ENCODE measurements at regions not wholly inside any gene's neighbourhood (a gene's known extent, or its start where the extent isn't known, plus 50 kb on each side); places are given as distances from the start of the nearest gene placed in this dataset.

DNA sequence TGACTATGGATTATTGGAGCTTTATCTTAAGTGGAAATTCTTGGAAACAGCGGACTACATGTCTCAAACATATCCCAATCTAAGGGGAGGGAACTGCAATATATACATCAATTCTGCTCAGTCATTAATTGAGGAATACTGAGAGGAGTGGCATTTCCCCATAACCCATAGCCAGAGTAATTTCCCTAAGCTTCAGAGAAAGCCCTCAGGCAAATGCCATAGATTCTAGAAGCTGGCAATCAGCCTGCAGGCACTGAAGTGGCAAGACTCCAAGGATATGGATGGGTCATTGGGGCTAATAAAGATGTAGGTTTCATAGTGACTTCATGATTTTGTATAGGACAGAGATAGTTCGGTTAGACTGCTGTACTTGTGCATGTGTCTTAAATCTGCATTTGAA, 1960.5 kb upstream of the PIK3C3 start:
- Histone ChIP-seq H3K9ac (ENCODE audit: low read depth in 1 of 2, low read length in 2 of 2) (no peak overlapping the region), H3K36me3 (ENCODE audit: control insufficient read depth in 2 of 2, insufficient read depth in 2 of 2, low read length in 2 of 2) (no peaks in the 10 kb centered on the region), H3K9me3 (ENCODE audit: control insufficient read depth in 2 of 2, low read length in 2 of 2) (no peaks in the 10 kb centered on the region), H3K27ac (ENCODE audit: low read depth in 2 of 2, low read length in 2 of 2) (no peak overlapping the region), H3K27me3 (ENCODE audit: control insufficient read depth in 2 of 2, insufficient read depth in 2 of 2, low read length in 2 of 2) (no peaks in the 10 kb centered on the region), H3K4me1 (ENCODE audit: control insufficient read depth in 2 of 2, insufficient read depth in 2 of 2, low read length in 2 of 2) (no peaks in the 10 kb centered on the region), H3K4me3 (ENCODE audit: low read length in 2 of 2) (no peak overlapping the region)

DNA sequence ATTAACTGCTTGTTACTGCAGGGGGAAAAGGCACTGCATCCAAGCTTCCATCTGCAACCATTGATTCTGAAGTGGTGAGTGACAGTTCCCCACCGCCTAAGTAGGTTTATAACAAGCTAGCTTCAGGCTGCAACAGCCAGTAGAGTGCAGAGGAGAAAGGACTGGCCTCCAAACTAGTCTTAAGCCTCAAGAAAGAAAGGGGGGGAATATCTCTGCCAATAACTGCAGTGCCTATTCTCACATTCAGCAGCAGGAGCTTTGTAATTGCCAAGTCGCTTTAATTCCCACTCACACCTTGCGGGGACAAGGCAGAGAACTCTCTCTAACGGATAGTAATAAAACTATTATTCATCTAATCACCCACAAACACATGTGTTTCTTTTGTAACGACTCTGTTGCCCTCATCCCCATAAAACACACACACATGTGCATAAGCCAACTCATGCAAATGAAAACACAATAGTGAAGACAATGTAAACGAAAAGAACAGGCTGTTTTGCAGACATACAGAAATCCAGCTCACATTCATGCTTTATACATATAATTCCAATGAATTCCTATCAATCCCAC, 1963.3 kb upstream of the PIK3C3 start:
- H3K9ac ChIP-seq (ENCODE audit: low read depth in 1 of 2, low read length in 2 of 2), result no peak overlapping the region
- H3K4me3 ChIP-seq (ENCODE audit: low read length in 2 of 2), result no peak overlapping the region
- no peaks in the 10 kb centered on the region for H3K9me3 ChIP-seq (ENCODE audit: control insufficient read depth in 2 of 2, low read length in 2 of 2)
- H3K27me3 ChIP-seq (ENCODE audit: control insufficient read depth in 2 of 2, insufficient read depth in 2 of 2, low read length in 2 of 2), result no peaks in the 10 kb centered on the region
- H3K27ac ChIP-seq (ENCODE audit: low read depth in 2 of 2, low read length in 2 of 2), result no peak overlapping the region
- H3K4me1 ChIP-seq (ENCODE audit: control insufficient read depth in 2 of 2, insufficient read depth in 2 of 2, low read length in 2 of 2), result no peaks in the 10 kb centered on the region
- no peaks in the 10 kb centered on the region for H3K36me3 ChIP-seq (ENCODE audit: control insufficient read depth in 2 of 2, insufficient read depth in 2 of 2, low read length in 2 of 2)

DNA sequence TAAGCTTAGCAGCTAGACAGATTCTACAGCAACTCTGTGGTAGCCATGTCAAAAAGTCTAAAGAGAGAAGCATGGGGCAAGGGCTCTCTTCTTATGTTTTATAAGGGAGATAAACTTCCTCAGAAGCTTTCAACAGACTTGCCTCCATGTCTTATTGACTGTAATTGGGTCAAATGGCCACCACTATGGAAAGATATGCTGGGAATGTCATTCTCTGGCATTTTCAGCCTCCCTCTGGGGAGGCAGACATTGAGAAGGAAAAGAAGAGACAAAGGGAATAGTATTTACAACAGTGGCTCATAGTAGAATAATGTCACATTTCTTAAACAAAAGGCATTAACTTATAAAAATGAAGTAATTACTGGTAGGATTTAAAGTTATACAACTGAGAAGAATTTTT, 1964.5 kb upstream of the PIK3C3 start:
- H3K36me3 ChIP-seq (ENCODE audit: control insufficient read depth in 2 of 2, insufficient read depth in 2 of 2, low read length in 2 of 2), result no peaks in the 10 kb centered on the region
- H3K9ac ChIP-seq (ENCODE audit: low read depth in 1 of 2, low read length in 2 of 2), result no peak overlapping the region

DNA sequence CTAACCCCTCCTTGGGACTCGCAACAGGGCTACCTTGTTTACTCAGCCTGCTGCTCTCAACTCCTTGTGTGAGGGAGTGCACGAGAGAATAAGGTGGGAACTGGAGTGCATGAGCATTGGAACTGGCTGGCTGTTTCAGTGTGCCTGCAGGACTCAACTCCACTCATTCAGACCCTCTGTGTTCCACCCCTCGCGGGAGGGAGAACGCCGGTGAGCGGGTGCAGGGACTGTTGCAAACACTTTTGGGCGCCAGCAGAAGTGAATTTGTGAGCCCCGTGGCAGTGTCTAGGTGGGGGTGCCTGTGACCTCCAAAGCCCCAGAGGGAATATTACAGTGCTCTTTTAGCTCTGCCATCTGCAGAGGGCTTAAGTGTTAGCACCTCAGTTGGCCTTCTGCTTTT, 1978.3 kb upstream of the PIK3C3 start:
- Histone ChIP-seq H3K4me1 (ENCODE audit: control insufficient read depth in 2 of 2, insufficient read depth in 2 of 2, low read length in 2 of 2) (no peaks in the 10 kb centered on the region), H3K36me3 (ENCODE audit: control insufficient read depth in 2 of 2, insufficient read depth in 2 of 2, low read length in 2 of 2) (no peaks in the 10 kb centered on the region), H3K9ac (ENCODE audit: low read depth in 1 of 2, low read length in 2 of 2) (no peak overlapping the region), H3K9me3 (ENCODE audit: control insufficient read depth in 2 of 2, low read length in 2 of 2) (no peaks in the 10 kb centered on the region), H3K4me3 (ENCODE audit: low read length in 2 of 2) (no peak overlapping the region), H3K27ac (ENCODE audit: low read depth in 2 of 2, low read length in 2 of 2) (no peak overlapping the region), H3K27me3 (ENCODE audit: control insufficient read depth in 2 of 2, insufficient read depth in 2 of 2, low read length in 2 of 2) (no peaks in the 10 kb centered on the region)

More for the DNA sequence above, 1964.5 kb upstream of the PIK3C3 start:
- Histone ChIP-seq H3K27me3 (ENCODE audit: control insufficient read depth in 2 of 2, insufficient read depth in 2 of 2, low read length in 2 of 2) (no peaks in the 10 kb centered on the region), H3K9me3 (ENCODE audit: control insufficient read depth in 2 of 2, low read length in 2 of 2) (no peaks in the 10 kb centered on the region), H3K4me1 (ENCODE audit: control insufficient read depth in 2 of 2, insufficient read depth in 2 of 2, low read length in 2 of 2) (no peaks in the 10 kb centered on the region), H3K27ac (ENCODE audit: low read depth in 2 of 2, low read length in 2 of 2) (no peak overlapping the region), H3K4me3 (ENCODE audit: low read length in 2 of 2) (no peak overlapping the region)

DNA sequence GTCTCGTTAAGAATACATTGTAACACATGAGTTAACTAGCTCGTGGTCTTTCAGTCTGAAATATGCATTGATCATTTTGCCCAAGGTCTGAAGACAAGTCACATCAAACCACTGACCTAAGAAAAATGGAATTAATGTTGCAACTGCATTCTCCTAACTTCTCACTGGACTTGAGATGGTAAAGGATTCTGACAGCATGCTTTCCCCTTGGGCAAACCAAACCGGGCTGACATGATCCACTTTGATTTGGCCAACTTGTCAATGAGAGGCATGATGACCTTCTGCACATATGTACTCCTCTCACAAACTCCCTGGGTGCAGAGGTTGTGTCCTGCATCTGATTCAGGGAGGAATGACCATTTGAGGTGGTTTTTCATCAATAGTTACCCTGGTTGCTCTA, 1982.5 kb upstream of the PIK3C3 start:
- Histone ChIP-seq H3K9me3 (ENCODE audit: control insufficient read depth in 2 of 2, low read length in 2 of 2) (no peaks in the 10 kb centered on the region), H3K27ac (ENCODE audit: low read depth in 2 of 2, low read length in 2 of 2) (no peak overlapping the region), H3K4me1 (ENCODE audit: control insufficient read depth in 2 of 2, insufficient read depth in 2 of 2, low read length in 2 of 2) (no peaks in the 10 kb centered on the region), H3K9ac (ENCODE audit: low read depth in 1 of 2, low read length in 2 of 2) (no peak overlapping the region), H3K4me3 (ENCODE audit: low read length in 2 of 2) (no peak overlapping the region), H3K36me3 (ENCODE audit: control insufficient read depth in 2 of 2, insufficient read depth in 2 of 2, low read length in 2 of 2) (no peaks in the 10 kb centered on the region), H3K27me3 (ENCODE audit: control insufficient read depth in 2 of 2, insufficient read depth in 2 of 2, low read length in 2 of 2) (no peaks in the 10 kb centered on the region)

DNA sequence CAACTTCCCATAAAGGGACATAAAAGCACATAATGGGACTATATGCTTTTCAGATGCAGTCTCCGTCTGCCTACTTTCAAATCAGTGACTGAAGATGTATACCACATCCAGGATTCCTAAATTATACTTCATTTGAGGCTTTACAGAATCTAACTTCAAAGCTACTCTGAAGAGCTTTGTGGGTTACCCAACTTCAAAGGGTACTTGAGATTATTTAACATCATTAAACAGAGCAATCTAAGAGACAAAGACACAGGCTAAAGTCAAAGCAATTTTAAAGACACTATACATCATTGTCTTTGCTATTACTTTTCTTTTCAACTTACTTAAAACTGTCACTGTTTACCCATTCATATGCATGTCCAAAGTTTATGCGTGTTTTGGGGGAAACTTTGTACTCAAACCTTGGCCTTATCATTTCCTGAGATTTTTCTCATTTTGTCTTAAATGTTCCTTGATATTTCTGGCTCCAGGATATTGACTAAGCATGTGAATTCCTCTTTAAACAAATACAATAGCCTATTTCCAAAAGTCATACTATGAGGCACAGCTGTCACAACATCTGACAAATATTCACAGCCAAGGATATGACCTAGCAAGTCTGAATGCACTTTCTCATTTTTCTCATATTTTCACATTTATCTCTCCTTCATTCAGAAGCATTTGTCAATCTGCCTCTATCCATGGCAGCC, 1985.1 kb upstream of the PIK3C3 start:
- H3K9me3 ChIP-seq (ENCODE audit: control insufficient read depth in 2 of 2, low read length in 2 of 2), result no peaks in the 10 kb centered on the region
- H3K27me3 ChIP-seq (ENCODE audit: control insufficient read depth in 2 of 2, insufficient read depth in 2 of 2, low read length in 2 of 2), result no peaks in the 10 kb centered on the region
- no peak overlapping the region for H3K9ac ChIP-seq (ENCODE audit: low read depth in 1 of 2, low read length in 2 of 2)
- no peak overlapping the region for H3K27ac ChIP-seq (ENCODE audit: low read depth in 2 of 2, low read length in 2 of 2)
- H3K4me3 ChIP-seq (ENCODE audit: low read length in 2 of 2), result no peak overlapping the region
- no peaks in the 10 kb centered on the region for H3K36me3 ChIP-seq (ENCODE audit: control insufficient read depth in 2 of 2, insufficient read depth in 2 of 2, low read length in 2 of 2)
- H3K4me1 ChIP-seq (ENCODE audit: control insufficient read depth in 2 of 2, insufficient read depth in 2 of 2, low read length in 2 of 2), result no peaks in the 10 kb centered on the region

DNA sequence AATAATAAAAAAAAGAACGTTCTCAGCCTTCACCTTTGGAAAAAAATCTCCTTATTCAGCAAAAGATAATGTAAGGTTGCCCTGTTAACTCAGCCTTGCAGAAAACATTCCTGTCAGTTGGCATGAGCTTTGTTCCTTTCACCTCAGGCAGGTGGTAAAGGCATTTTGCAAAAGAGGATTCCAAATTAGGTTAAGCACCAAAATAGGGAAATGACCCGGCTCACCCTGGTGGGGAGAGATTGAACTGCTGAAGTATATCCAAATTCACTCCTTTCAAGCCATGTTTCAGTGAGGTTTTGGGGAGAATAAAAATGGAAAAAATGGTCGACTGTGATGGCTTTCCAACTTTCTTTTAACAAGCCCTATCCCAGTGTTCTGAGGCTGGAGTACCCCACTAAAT, 1988.8 kb upstream of the PIK3C3 start:
- Histone ChIP-seq H3K27me3 (ENCODE audit: control insufficient read depth in 2 of 2, insufficient read depth in 2 of 2, low read length in 2 of 2) (no peaks in the 10 kb centered on the region), H3K4me1 (ENCODE audit: control insufficient read depth in 2 of 2, insufficient read depth in 2 of 2, low read length in 2 of 2) (no peaks in the 10 kb centered on the region), H3K4me3 (ENCODE audit: low read length in 2 of 2) (no peak overlapping the region), H3K36me3 (ENCODE audit: control insufficient read depth in 2 of 2, insufficient read depth in 2 of 2, low read length in 2 of 2) (no peaks in the 10 kb centered on the region), H3K9ac (ENCODE audit: low read depth in 1 of 2, low read length in 2 of 2) (no peak overlapping the region), H3K27ac (ENCODE audit: low read depth in 2 of 2, low read length in 2 of 2) (no peak overlapping the region), H3K9me3 (ENCODE audit: control insufficient read depth in 2 of 2, low read length in 2 of 2) (no peaks in the 10 kb centered on the region)

DNA sequence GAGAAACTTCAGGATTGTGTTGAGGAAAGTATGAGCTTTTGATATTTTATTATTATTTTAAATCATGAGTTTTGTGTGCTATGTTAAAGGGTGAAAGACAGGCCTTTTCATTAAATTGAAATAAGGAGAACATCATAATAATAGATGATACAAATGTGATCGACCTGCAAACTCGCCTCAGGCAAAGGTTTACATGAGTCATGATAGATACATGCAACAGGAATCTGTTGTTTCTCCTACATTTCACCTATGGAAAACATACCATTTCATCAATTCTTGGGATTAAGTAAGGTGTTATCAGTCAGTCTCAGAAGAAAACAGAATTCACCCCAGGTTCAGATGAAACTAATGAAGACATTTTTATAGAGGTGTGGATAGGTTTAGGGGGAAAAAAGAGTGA, 1992.5 kb upstream of the PIK3C3 start:
- Histone ChIP-seq H3K9ac (ENCODE audit: low read depth in 1 of 2, low read length in 2 of 2) (no peak overlapping the region), H3K27me3 (ENCODE audit: control insufficient read depth in 2 of 2, insufficient read depth in 2 of 2, low read length in 2 of 2) (no peaks in the 10 kb centered on the region), H3K4me3 (ENCODE audit: low read length in 2 of 2) (no peak overlapping the region), H3K4me1 (ENCODE audit: control insufficient read depth in 2 of 2, insufficient read depth in 2 of 2, low read length in 2 of 2) (no peaks in the 10 kb centered on the region), H3K9me3 (ENCODE audit: control insufficient read depth in 2 of 2, low read length in 2 of 2) (no peaks in the 10 kb centered on the region), H3K36me3 (ENCODE audit: control insufficient read depth in 2 of 2, insufficient read depth in 2 of 2, low read length in 2 of 2) (no peaks in the 10 kb centered on the region), H3K27ac (ENCODE audit: low read depth in 2 of 2, low read length in 2 of 2) (no peak overlapping the region)

DNA sequence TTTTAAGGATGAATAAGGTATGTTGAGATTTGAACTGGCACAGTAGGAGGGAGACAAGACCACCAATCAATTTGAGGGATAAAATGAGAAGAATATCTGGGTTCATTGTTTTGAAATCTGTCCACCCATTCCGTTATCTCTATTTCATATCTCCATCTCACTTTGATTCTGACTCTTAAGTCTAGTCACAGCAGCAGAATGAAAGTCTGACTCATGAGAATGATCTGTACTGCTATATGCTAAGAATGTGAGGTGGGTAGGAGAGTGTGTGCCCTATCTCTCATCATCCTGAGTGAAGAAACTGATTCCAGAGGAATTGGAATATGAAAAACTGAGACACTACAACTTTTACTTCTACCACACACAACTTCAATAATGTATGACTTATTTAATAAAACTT, 1994.5 kb upstream of the PIK3C3 start:
- Histone ChIP-seq H3K36me3 (ENCODE audit: control insufficient read depth in 2 of 2, insufficient read depth in 2 of 2, low read length in 2 of 2) (no peaks in the 10 kb centered on the region), H3K9ac (ENCODE audit: low read depth in 1 of 2, low read length in 2 of 2) (no peak overlapping the region), H3K4me1 (ENCODE audit: control insufficient read depth in 2 of 2, insufficient read depth in 2 of 2, low read length in 2 of 2) (no peaks in the 10 kb centered on the region), H3K4me3 (ENCODE audit: low read length in 2 of 2) (no peak overlapping the region), H3K27ac (ENCODE audit: low read depth in 2 of 2, low read length in 2 of 2) (no peak overlapping the region), H3K27me3 (ENCODE audit: control insufficient read depth in 2 of 2, insufficient read depth in 2 of 2, low read length in 2 of 2) (no peaks in the 10 kb centered on the region), H3K9me3 (ENCODE audit: control insufficient read depth in 2 of 2, low read length in 2 of 2) (no peaks in the 10 kb centered on the region)

DNA sequence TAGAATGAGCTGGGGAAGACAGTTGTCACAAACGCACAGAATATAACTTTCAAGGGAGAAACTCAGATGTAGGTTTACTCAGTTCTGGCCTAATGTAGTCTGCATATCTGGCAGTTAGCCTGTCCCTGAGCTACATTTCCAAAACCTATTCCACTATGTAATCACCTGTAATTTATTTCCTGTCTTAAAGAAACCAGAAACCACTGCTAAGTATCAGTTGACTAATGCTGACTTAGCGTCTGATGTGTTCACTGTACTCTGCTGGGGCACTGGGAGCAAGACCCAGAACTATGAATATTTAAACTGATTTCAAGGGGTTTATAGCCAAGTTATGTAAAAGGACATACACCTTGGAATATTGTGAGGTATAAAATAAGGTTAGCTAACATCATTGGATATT, 1995.2 kb upstream of the PIK3C3 start:
- Histone ChIP-seq H3K4me1 (ENCODE audit: control insufficient read depth in 2 of 2, insufficient read depth in 2 of 2, low read length in 2 of 2) (no peaks in the 10 kb centered on the region), H3K36me3 (ENCODE audit: control insufficient read depth in 2 of 2, insufficient read depth in 2 of 2, low read length in 2 of 2) (no peaks in the 10 kb centered on the region), H3K9ac (ENCODE audit: low read depth in 1 of 2, low read length in 2 of 2) (no peak overlapping the region)

More for the DNA sequence above, 1995.2 kb upstream of the PIK3C3 start:
- H3K4me3 ChIP-seq (ENCODE audit: low read length in 2 of 2), result no peak overlapping the region
- no peaks in the 10 kb centered on the region for H3K27me3 ChIP-seq (ENCODE audit: control insufficient read depth in 2 of 2, insufficient read depth in 2 of 2, low read length in 2 of 2)
- no peak overlapping the region for H3K27ac ChIP-seq (ENCODE audit: low read depth in 2 of 2, low read length in 2 of 2)
- H3K9me3 ChIP-seq (ENCODE audit: control insufficient read depth in 2 of 2, low read length in 2 of 2), result no peaks in the 10 kb centered on the region
